SK-N-SH (cell line): ENCODE measurements at regions not wholly inside any gene's neighbourhood (a gene's known extent, or its start where the extent isn't known, plus 50 kb on each side); places are given as distances from the start of the nearest gene placed in this dataset.
A peak's percentile ranks its signal among the peaks of the same experiment; 100 is the strongest.

Source experiments
- CTCF ChIA-PET: fragments of 300-600, 350-600 bp; formaldehyde crosslinking; extraction: SDS; loops from one replicate; lab custom pipeline; 2021; lab: Yijun Ruan, JAX
- POLR2A ChIA-PET: fragments of 350-600 bp; sonication (Branson Sonifier 250); formaldehyde crosslinking; extraction: SDS; loops from one replicate; lab custom pipeline; 2020; ENCODE audit warnings: antibody characterized with exemption, inconsistent platforms; lab: Yijun Ruan, JAX
- DNase-seq: peaks from one replicate; pipeline ENCODE4 v3.0.0; 2012
- H2AFZ ChIP-seq: fragments of 200-600 bp; sonication (generic); 2 replicates; pipeline ENCODE4 v1.8.1; 2016; ENCODE audit warnings: antibody characterized with exemption, mild to moderate bottlenecking, low read depth
- H3F3A ChIP-seq: fragments of 200-600 bp; sonication (generic); replicated peaks from 2 replicates; pipeline ENCODE3; 2016; ENCODE audit warnings: antibody characterized with exemption, mild to moderate bottlenecking; ENCODE audit not compliant: insufficient read depth
- H3K27ac ChIP-seq, 2 experiments: fragments of 200-500 bp in 1 of 2; fragments of 200-600 bp in 1 of 2; sonication (Bioruptor generic) in 1 of 2; sonication (generic), shearing (Covaris generic) in 1 of 2; 2 replicates each; pipeline versions ENCODE4 v1.5.1 to v1.6.1; 2014 to 2016; ENCODE audit warnings: low read depth in 2 of 2, inconsistent platforms in 1 of 2, low read length in 1 of 2, mild to moderate bottlenecking in 1 of 2, mixed read lengths in 1 of 2
- H3K27me3 ChIP-seq: fragments of 200-600 bp; sonication (generic), shearing (Covaris generic); 2 replicates; pipeline ENCODE4 v1.6.1; 2016; ENCODE audit warnings: mixed run types; ENCODE audit not compliant: insufficient read depth
- H3K36me3 ChIP-seq, 2 experiments: fragments of 200-500 bp in 1 of 2; fragments of 200-600 bp in 1 of 2; sonication (Bioruptor generic) in 1 of 2; sonication (generic) in 1 of 2; replicated peaks in 1 of 2; 2 replicates each; pipeline versions ENCODE3 to v1.5.1; 2014 to 2016; ENCODE audit warnings: low read length in 1 of 2, mild to moderate bottlenecking in 1 of 2; ENCODE audit not compliant: insufficient read depth in 2 of 2, control insufficient read depth in 1 of 2
- H3K4me1 ChIP-seq, 2 experiments: fragments of 200-500 bp in 1 of 2; fragments of 200-600 bp in 1 of 2; sonication (Bioruptor generic) in 1 of 2; sonication (generic), shearing (Covaris generic) in 1 of 2; 2 replicates each; pipeline versions ENCODE4 v1.5.1 to v1.6.1; 2014 to 2016; ENCODE audit warnings: low read depth in 1 of 2, low read length in 1 of 2, mixed run types in 1 of 2; ENCODE audit not compliant: insufficient read depth in 2 of 2, control insufficient read depth in 1 of 2
- H3K4me2 ChIP-seq: fragments of 200-600 bp; sonication (generic), shearing (Covaris generic); 2 replicates; pipeline ENCODE4 v1.6.1; 2017; ENCODE audit warnings: mixed run types
- H3K4me3 ChIP-seq, 2 experiments: fragments of 200-500 bp in 1 of 2; fragments of 200-600 bp in 1 of 2; sonication (Bioruptor generic) in 1 of 2; sonication (generic), shearing (Covaris generic) in 1 of 2; 2 replicates each; pipeline versions ENCODE4 v1.5.1 to v1.8.1; 2014 to 2016; ENCODE audit warnings: low read depth in 2 of 2, inconsistent platforms in 1 of 2, low read length in 1 of 2, mild to moderate bottlenecking in 1 of 2, mixed read lengths in 1 of 2, moderate library complexity in 1 of 2
- H3K79me2 ChIP-seq: fragments of 200-600 bp; sonication (generic); 2 replicates; pipeline ENCODE4 v1.8.1; 2017; ENCODE audit warnings: mild to moderate bottlenecking; ENCODE audit not compliant: insufficient read depth
- H3K9ac ChIP-seq: fragments of 200-600 bp; sonication (generic); 2 replicates; pipeline ENCODE4 v1.6.1; 2017; ENCODE audit warnings: mixed run types
- H3K9me2 ChIP-seq: fragments of 200-600 bp; sonication (generic); 2 replicates; pipeline ENCODE4 v1.6.1; 2017; ENCODE audit warnings: mixed run types
- H3K9me3 ChIP-seq: fragments of 200-600 bp; sonication (generic); 2 replicates; pipeline ENCODE4 v1.6.1; 2017; ENCODE audit warnings: mixed run types, mild to moderate bottlenecking, moderate library complexity
- H4K20me1 ChIP-seq: fragments of 200-600 bp; sonication (generic); 2 replicates; pipeline ENCODE4 v1.6.1; 2017; ENCODE audit warnings: mild to moderate bottlenecking, mixed run types; ENCODE audit not compliant: insufficient read depth
- CHD2 ChIP-seq: fragments of 150-350 bp; IDR thresholded peaks from 2 replicates; pipeline ENCODE4 v1.6.1; 2018; ENCODE audit warnings: low read length; ENCODE audit not compliant: partially characterized antibody
- ELF1 ChIP-seq: IDR thresholded peaks from 2 replicates; pipeline ENCODE4 v1.4.0; 2012
- EP300 ChIP-seq, 2 experiments: IDR thresholded peaks; 2 replicates each; pipeline versions ENCODE4 v1.4.0 to v1.6.1; 2012; ENCODE audit warnings: borderline replicate concordance in 1 of 2, low read depth in 1 of 2, low read length in 1 of 2
- FOSL2 ChIP-seq: IDR thresholded peaks from 2 replicates; pipeline ENCODE4 v1.4.0; 2012; ENCODE audit warnings: low read depth, mild to moderate bottlenecking, moderate library complexity, borderline replicate concordance
- FOXJ3 ChIP-seq: sonication (generic); formaldehyde crosslinking; IDR thresholded peaks from 2 replicates; pipeline ENCODE4 v1.5.1; 2020; ENCODE audit warnings: mild to moderate bottlenecking, missing genetic modification reagents
- GABPA ChIP-seq: IDR thresholded peaks from 2 replicates; pipeline ENCODE4 v1.4.0; 2012; ENCODE audit warnings: low read depth, mild to moderate bottlenecking
- GATA2 ChIP-seq: sonication (generic); formaldehyde crosslinking; IDR thresholded peaks from 2 replicates; pipeline ENCODE4 v1.5.0; 2020; ENCODE audit warnings: mild to moderate bottlenecking, missing genetic modification reagents
- MEF2A ChIP-seq: IDR thresholded peaks from 2 replicates; pipeline ENCODE4 v1.4.0; 2012; ENCODE audit warnings: low read depth, borderline replicate concordance
- NFIC ChIP-seq: IDR thresholded peaks from 2 replicates; pipeline ENCODE4 v1.4.0; 2012; ENCODE audit warnings: borderline replicate concordance
- NRF1 ChIP-seq: IDR thresholded peaks from 2 replicates; pipeline ENCODE4 v1.6.1; 2012; ENCODE audit warnings: low read depth, mild to moderate bottlenecking, low read length
- RAD21 ChIP-seq: IDR thresholded peaks from 2 replicates; pipeline ENCODE4 v1.6.1; 2012; ENCODE audit warnings: mild to moderate bottlenecking, low read length
- RCOR1 ChIP-seq: fragments of 150-350 bp; IDR thresholded peaks from 2 replicates; pipeline ENCODE4 v1.6.1; 2017; ENCODE audit warnings: antibody characterized with exemption, low read length
- SIN3A ChIP-seq: IDR thresholded peaks from 2 replicates; pipeline ENCODE4 v1.6.1; 2012; ENCODE audit warnings: low read depth, mild to moderate bottlenecking, low read length, moderate library complexity, borderline replicate concordance
- TCF12 ChIP-seq: IDR thresholded peaks from 2 replicates; pipeline ENCODE4 v1.4.0; 2012
- TEAD4 ChIP-seq: IDR thresholded peaks from 2 replicates; pipeline ENCODE4 v1.4.0; 2012; ENCODE audit warnings: mild to moderate bottlenecking, borderline replicate concordance; ENCODE audit not compliant: insufficient read depth
- YY1 ChIP-seq: IDR thresholded peaks from 2 replicates; pipeline ENCODE4 v1.4.0; 2012; ENCODE audit warnings: low read depth, mild to moderate bottlenecking
- WGBS: methylation state at CpG from one replicate; pipeline ENCODE4 v1.1.6; 2017; ENCODE audit warnings: low lambda C conversion rate; 5-methylcytosine and 5-hydroxymethylcytosine counted together
- TF ChIP-seq, protein P1 (sequence below): IDR thresholded peaks from 2 replicates; pipeline ENCODE4; 2012
- TF ChIP-seq, protein P2 (sequence below): fragments of 150-350 bp; IDR thresholded peaks from 2 replicates; pipeline ENCODE4 v1.6.1; 2017; ENCODE audit warnings: antibody characterized with exemption, low read length, low read depth, borderline replicate concordance
- TF ChIP-seq, protein P3 (sequence below): fragments of 150-350 bp; IDR thresholded peaks from 2 replicates; pipeline ENCODE4 v1.6.1; 2016; ENCODE audit warnings: mild to moderate bottlenecking, low read depth, low read length
- TF ChIP-seq, protein P4 (sequence below): IDR thresholded peaks from 2 replicates; pipeline ENCODE4 v1.4.0; 2012; ENCODE audit warnings: low read depth
- TF ChIP-seq, protein P5 (sequence below): IDR thresholded peaks from 2 replicates; pipeline ENCODE4 v1.4.0; 2012; ENCODE audit warnings: low read depth, borderline replicate concordance

DNA sequence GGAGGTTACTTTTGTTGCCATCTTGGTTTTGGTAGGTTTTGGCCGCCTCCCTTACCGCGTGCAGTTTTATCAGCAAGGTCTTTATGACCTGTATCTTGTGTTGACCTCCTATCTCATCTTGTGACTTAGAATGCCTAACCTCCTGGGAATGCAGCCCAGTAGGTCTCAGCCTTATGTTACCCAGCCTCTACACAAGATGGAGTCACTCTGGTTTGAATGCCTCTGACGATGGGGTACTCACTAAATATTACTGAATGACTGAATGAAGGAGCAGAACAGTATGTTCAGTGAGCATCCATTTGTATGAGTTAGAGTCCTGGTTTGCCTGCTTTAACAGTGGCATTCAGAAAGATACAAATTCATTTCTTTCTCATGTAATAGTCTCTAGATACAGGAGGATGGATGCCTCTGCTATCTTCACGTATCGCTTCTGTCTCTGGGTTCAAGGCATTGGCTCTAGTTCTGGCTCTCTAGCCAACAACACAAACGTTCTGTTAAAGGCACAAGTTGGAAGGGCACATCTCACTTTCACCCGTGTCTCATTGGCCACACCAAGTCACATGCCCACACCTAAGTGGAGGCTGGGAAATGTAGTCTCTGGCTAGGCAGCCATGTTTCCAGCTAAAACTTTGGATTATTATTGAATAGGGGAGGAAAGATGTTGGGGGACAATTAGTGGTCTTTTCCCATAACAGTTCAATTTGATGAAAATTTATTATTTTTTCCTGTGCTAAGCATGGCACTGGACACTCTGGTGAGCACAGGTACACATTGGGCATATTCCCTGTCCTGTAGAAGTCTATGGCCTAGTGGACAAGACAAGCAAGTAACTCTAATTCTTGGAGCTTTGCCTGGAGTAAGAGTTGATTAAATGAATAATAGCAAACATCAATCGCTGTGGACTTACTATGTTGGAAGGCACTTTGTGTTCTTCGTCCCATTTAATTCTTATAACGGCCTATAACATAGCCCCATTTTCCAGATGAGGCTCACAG, 75.2 kb upstream of the RPH3A start:
- Histone ChIP-seq H3K27me3 (no peaks in the 10 kb centered on the region), H3K27ac (no peak overlapping the region), H3F3A (no peaks in the 10 kb centered on the region), H3K36me3 (no peaks in the 10 kb centered on the region), H4K20me1 (no peaks in the 10 kb centered on the region), H3K4me1 (no peaks in the 10 kb centered on the region), H3K9me3 (no peaks in the 10 kb centered on the region), H3K4me2 (no peak overlapping the region), H3K9me2 (no peaks in the 10 kb centered on the region), H3K9ac (no peak overlapping the region), H3K4me3 (no peak overlapping the region; a peak in 1 of 4 replicates), H3K79me2 (no peaks in the 10 kb centered on the region), H2AFZ (no peak overlapping the region)
- DNase-seq, result peak; percentile 55
- ChIA-PET CTCF (interaction anchor here (0.7 kb wide), 1 partner anchor 8 kb away, joined by 4 read pairs; no protein-coding TSS in a partner anchor), POLR2A (no interaction called here)
- WGBS, result 53% methylated on average over 11 of the region's 11 CpGs
- TF ChIP-seq FOXJ3 (no peak), YY1 (peak; percentile 70; the same call in 1 of the 2 replicates), MEF2A (no peak), ELF1 (no peak), TEAD4 (no peak), EP300 (IDR thresholded peaks at IDR 0.05; ENCODE audit: borderline replicate concordance in 1 of 2, low read depth in 1 of 2, low read length in 1 of 2) (no peak), RAD21 (no peak), NFIC (no peak), RCOR1 (no peak), FOSL2 (no peak), SIN3A (no peak), NRF1 (no peak), CHD2 (no peak), TCF12 (no peak), GABPA (no peak), GATA2 (CRISPR knock-in tag) (no peak)
- TF ChIP-seq, protein P1, sequence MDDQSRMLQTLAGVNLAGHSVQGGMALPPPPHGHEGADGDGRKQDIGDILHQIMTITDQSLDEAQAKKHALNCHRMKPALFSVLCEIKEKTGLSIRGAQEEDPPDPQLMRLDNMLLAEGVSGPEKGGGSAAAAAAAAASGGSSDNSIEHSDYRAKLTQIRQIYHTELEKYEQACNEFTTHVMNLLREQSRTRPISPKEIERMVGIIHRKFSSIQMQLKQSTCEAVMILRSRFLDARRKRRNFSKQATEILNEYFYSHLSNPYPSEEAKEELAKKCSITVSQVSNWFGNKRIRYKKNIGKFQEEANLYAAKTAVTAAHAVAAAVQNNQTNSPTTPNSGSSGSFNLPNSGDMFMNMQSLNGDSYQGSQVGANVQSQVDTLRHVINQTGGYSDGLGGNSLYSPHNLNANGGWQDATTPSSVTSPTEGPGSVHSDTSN, result no peak
- TF ChIP-seq, protein P2, sequence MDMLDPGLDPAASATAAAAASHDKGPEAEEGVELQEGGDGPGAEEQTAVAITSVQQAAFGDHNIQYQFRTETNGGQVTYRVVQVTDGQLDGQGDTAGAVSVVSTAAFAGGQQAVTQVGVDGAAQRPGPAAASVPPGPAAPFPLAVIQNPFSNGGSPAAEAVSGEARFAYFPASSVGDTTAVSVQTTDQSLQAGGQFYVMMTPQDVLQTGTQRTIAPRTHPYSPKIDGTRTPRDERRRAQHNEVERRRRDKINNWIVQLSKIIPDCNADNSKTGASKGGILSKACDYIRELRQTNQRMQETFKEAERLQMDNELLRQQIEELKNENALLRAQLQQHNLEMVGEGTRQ, result peak; percentile 40; the same call in 1 of the 2 replicates
- TF ChIP-seq, protein P3, sequence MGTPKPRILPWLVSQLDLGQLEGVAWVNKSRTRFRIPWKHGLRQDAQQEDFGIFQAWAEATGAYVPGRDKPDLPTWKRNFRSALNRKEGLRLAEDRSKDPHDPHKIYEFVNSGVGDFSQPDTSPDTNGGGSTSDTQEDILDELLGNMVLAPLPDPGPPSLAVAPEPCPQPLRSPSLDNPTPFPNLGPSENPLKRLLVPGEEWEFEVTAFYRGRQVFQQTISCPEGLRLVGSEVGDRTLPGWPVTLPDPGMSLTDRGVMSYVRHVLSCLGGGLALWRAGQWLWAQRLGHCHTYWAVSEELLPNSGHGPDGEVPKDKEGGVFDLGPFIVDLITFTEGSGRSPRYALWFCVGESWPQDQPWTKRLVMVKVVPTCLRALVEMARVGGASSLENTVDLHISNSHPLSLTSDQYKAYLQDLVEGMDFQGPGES, result no peak
- TF ChIP-seq, protein P4, sequence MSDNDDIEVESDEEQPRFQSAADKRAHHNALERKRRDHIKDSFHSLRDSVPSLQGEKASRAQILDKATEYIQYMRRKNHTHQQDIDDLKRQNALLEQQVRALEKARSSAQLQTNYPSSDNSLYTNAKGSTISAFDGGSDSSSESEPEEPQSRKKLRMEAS, result no peak
- TF ChIP-seq, protein P5, sequence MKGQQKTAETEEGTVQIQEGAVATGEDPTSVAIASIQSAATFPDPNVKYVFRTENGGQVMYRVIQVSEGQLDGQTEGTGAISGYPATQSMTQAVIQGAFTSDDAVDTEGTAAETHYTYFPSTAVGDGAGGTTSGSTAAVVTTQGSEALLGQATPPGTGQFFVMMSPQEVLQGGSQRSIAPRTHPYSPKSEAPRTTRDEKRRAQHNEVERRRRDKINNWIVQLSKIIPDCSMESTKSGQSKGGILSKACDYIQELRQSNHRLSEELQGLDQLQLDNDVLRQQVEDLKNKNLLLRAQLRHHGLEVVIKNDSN, result peak; percentile 90
